Heart right ventricle (tissue), 16 donors: ENCODE measurements at regions not wholly inside any gene's neighbourhood (a gene's known extent, or its start where the extent isn't known, plus 50 kb on each side); places are given as distances from the start of the nearest gene placed in this dataset.

Source experiments
- ATAC-seq, 8 donors: fragments of 200-7000 bp; cut with Tn5 transposase; one replicate each; pipeline ENCODE4 v1.9.1; 2020; ENCODE audit warnings: mild to moderate bottlenecking in 8 of 8, moderate library complexity in 8 of 8, moderate number of reproducible peaks in 1 of 8
- DNase-seq, 2 donors: peaks; one replicate each; pipeline ENCODE4 v3.0.0-alpha.2; 2020
- H3K27ac ChIP-seq, 10 donors: fragments of 200-600 bp; sonication (generic) in 2 of 10; one replicate each; pipeline versions ENCODE4 v1.5.0 to v1.8.0; 2020 to 2022; ENCODE audit warnings: mild to moderate bottlenecking in 3 of 10
- H3K27me3 ChIP-seq, 7 donors: fragments of 200-600 bp; one replicate each; pipeline ENCODE4 v1.8.0; 2021 to 2022; ENCODE audit warnings: mild to moderate bottlenecking in 2 of 7
- H3K36me3 ChIP-seq, 9 donors: fragments of 200-600 bp; sonication (generic) in 1 of 9; one replicate each; pipeline versions ENCODE4 v1.5.0 to v1.8.0; 2020 to 2022; ENCODE audit warnings: mild to moderate bottlenecking in 2 of 9
- H3K4me1 ChIP-seq, 9 donors: fragments of 200-600 bp; sonication (generic) in 1 of 9; one replicate each; pipeline versions ENCODE4 v1.5.0 to v1.8.0; 2020 to 2022; ENCODE audit warnings: mild to moderate bottlenecking in 4 of 9
- H3K4me3 ChIP-seq, 10 donors: fragments of 200-600 bp; sonication (generic) in 2 of 10; one replicate each; pipeline versions ENCODE4 v1.5.0 to v1.8.0; 2020 to 2022; ENCODE audit warnings: mild to moderate bottlenecking in 7 of 10, moderate library complexity in 2 of 10
- H3K9me3 ChIP-seq, 11 donors: fragments of 200-600 bp in 10 of 11; sonication (generic) in 2 of 11; one replicate each; pipeline versions ENCODE4 v1.5.0 to v1.8.0; 2013 to 2022; ENCODE audit warnings: mild to moderate bottlenecking in 2 of 11, control low read depth in 1 of 11, moderate library complexity in 1 of 11
- WGBS, 2 donors: extraction: QIAGEN DNeasy Blood & Tissue Kit; methylation state at CpG; one replicate each; pipeline ENCODE4 v1.1.7; 2013; ENCODE audit warnings: inconsistent platforms in 1 of 2; 5-methylcytosine and 5-hydroxymethylcytosine counted together
- intact Hi-C, 10 donors: fragments of 100-400 bp; cut with DNase I; formaldehyde crosslinking; loops; one replicate each; pipeline versions ENCODE4 v1.11.1 to v1.14.2; 2022
- TF ChIP-seq, protein P1 (sequence below), 9 donors: fragments of 200-600 bp; sonication (generic) in 2 of 9; IDR thresholded peaks; one replicate each; pipeline versions ENCODE4 v1.5.0 to v1.8.0; 2021 to 2022; ENCODE audit warnings: antibody characterized with exemption in 9 of 9, mild to moderate bottlenecking in 5 of 9, moderate library complexity in 1 of 9
- donor health status: Arrhythmogenic right ventricular cardiomyopathy.
- donor health status: ischemic (EF 13 %, LVEDD 7.1; RV severe dilation, severe dysfunction).
- donor health status: healthy with polysubstance abuse.
- donor health status: DM: no; HTN: yes; CAD: no.
- donor health status: DM: no; HTN: no; CAD: no.
- donor health status: ischemic (EF 25% LVEDD 6.9; RV normal size, moderate dysfunction).
- donor health status: ischemic (EF 25% LVEDD 5.7; RV mildly dilated, moderate dysfunction).
- donor health status: healthy.
- donor health status: DM: yes; HTN: yes; CAD: no.
- donor health status: Ischemic cardiomyopathy.
- donor health status: ischemic (EF 35%, LVEDD 5.7; RV mildly dilated, moderate dysfunction).
- donor health status: nonischemic (EF 11% LVEDD 7.7; RV severe dilation, severe dysfunction).
- donor health status: DM: yes; HTN: yes; CAD: no.
- donor health status: PGD.
- donor health status: ischemic (EF 29% LVEDD 5.4; RV normal size, mild dysfunction).
- donor health status: nonischemic (EF 23%, LVEDD 6.1; RV moderate dilation, normal function).

- Histone ChIP-seq H3K27ac (no peak overlapping the region), H3K9me3 (no peaks in the 10 kb centered on the region), H3K4me3 (no peak overlapping the region), H3K36me3 (no peaks in the 10 kb centered on the region), H3K4me1 (no peaks in the 10 kb centered on the region), H3K27me3 (peaks cover 0 to 22% (median 0%) of the 10 kb centered on the region in 7 donors)
- TF ChIP-seq, protein P1, sequence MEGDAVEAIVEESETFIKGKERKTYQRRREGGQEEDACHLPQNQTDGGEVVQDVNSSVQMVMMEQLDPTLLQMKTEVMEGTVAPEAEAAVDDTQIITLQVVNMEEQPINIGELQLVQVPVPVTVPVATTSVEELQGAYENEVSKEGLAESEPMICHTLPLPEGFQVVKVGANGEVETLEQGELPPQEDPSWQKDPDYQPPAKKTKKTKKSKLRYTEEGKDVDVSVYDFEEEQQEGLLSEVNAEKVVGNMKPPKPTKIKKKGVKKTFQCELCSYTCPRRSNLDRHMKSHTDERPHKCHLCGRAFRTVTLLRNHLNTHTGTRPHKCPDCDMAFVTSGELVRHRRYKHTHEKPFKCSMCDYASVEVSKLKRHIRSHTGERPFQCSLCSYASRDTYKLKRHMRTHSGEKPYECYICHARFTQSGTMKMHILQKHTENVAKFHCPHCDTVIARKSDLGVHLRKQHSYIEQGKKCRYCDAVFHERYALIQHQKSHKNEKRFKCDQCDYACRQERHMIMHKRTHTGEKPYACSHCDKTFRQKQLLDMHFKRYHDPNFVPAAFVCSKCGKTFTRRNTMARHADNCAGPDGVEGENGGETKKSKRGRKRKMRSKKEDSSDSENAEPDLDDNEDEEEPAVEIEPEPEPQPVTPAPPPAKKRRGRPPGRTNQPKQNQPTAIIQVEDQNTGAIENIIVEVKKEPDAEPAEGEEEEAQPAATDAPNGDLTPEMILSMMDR (IDR thresholded peaks at IDR 0.05) = no peak
- DNase-seq (no peak), ATAC-seq (no peak)
- intact Hi-C loops = no loop called here
- 78 to 86% methylated on average over 5 of the region's 5 CpGs for WGBS, 2 donors
Measured at GRCh38 chr17:13088666-13089065, 70.8 kb upstream of the ELAC2 start.

DNA sequence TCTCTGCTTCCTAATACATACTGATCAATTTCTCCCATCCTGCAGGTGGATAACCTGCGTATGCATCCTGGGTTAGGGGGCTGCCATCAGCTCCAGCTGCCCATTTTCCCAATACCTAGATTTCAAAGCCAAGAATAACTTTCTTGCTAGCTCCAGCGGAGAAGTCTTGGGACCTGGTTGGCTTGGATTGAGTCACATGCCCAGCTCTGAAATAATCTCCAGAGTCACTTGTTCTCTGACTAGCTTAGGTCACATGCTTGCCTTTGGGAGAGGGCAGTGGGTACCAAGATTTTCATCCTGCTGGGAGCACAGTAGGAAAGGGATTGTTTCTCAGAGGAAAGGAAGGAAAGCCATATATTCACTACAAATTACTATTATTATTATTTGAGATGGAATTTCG, 70.0 kb upstream of the ELAC2 start:
- ATAC-seq (no peak), DNase-seq (no peak)
- no peak overlapping the region for H3K4me3 ChIP-seq
- WGBS, 2 donors = 75 to 79% methylated on average over 3 of the region's 3 CpGs
- H3K27ac ChIP-seq = no peak overlapping the region
- intact Hi-C loops = no loop called here
- peaks cover 0 to 22% (median 4%) of the 10 kb centered on the region in 7 donors for H3K27me3 ChIP-seq
- no peaks in the 10 kb centered on the region for H3K9me3 ChIP-seq
- TF ChIP-seq, protein P1 (IDR thresholded peaks at IDR 0.05) = no peak
- H3K4me1 ChIP-seq = no peaks in the 10 kb centered on the region
- H3K36me3 ChIP-seq = no peaks in the 10 kb centered on the region

DNA sequence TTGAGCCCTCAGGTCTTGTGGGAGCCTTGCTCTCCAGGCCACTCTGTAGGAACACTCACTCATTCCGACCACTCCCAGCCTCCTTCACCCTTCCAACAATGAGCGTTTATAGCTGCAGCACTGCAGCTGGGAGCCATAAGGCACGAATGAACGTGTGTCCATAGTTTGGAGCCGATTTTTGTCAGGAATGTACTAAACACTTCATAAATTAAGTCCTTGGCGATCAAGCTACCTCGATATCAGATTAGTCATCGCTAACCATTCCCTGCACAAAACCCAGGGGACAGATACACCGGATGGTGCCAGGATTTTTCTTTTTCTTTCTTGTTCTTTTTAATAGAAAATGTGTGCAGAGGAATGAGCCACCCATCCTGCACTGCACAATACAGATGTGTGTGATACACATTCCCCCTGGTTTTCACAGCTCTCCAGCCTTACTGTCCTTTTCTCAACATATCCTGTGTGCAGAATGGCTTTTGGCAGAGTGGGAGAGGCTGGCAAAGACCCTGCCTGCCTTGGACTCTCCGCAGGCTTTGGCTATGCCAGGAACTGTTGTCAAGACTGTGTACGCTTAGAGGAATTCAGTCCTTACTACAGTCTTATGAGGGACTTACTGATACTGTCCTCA, 68.4 kb upstream of the ELAC2 start:
- intact Hi-C loops = no loop called here
- H3K27me3 ChIP-seq = peaks cover 0 to 22% (median 4%) of the 10 kb centered on the region in 7 donors
- DNase-seq = no peak
- TF ChIP-seq, protein P1 (IDR thresholded peaks at IDR 0.05) = no peak
- 66 to 69% methylated on average over 11 of the region's 11 CpGs for WGBS, 2 donors
- H3K27ac ChIP-seq = no peak overlapping the region
- peak in 6 of 8 donors; percentile 42 to 77 (median 62) for ATAC-seq
- no peaks in the 10 kb centered on the region for H3K4me1 ChIP-seq
- no peak overlapping the region for H3K4me3 ChIP-seq
- H3K9me3 ChIP-seq = no peaks in the 10 kb centered on the region
- H3K36me3 ChIP-seq = no peaks in the 10 kb centered on the region

DNA sequence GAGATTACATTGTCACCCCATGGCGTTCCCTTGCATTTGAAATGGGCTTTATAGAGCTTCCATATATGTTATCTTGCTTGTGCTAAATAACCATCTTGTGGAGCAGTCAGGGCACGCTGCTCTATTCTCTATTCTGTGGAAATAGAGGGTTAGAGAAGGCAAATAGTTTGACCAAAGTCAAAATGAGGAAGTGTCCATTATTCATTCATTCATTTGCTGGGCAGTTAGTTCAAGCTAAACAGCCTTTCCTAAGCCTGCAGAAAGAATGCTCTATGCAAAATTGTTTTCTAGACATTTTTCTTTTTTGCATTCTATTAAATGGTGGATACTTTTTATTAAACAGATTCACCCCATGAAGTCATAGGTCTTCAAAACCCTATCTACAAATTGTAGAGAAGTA, 67.8 kb upstream of the ELAC2 start:
- no peak overlapping the region for H3K27ac ChIP-seq
- no peaks in the 10 kb centered on the region for H3K4me1 ChIP-seq
- TF ChIP-seq, protein P1 (IDR thresholded peaks at IDR 0.05) = no peak
- ATAC-seq = no peak
- intact Hi-C loops = no loop called here
- H3K4me3 ChIP-seq = no peak overlapping the region
- WGBS, 2 donors = 47 to 51% methylated on average over 2 of the region's 2 CpGs
- H3K27me3 ChIP-seq = peaks cover 0 to 18% (median 4%) of the 10 kb centered on the region in 7 donors
- DNase-seq = no peak
- H3K36me3 ChIP-seq = no peaks in the 10 kb centered on the region
- H3K9me3 ChIP-seq = no peaks in the 10 kb centered on the region
